DND-41 (cell line): ENCODE measurements at regions not wholly inside any gene's neighbourhood (a gene's known extent, or its start where the extent isn't known, plus 50 kb on each side); places are given as distances from the start of the nearest gene placed in this dataset.

Experiments
- EZH2 ChIP-seq: IDR thresholded peaks from 3 replicates; pipeline ENCODE4 v1.6.1; 2012; ENCODE audit warnings: borderline replicate concordance, low read depth, mild to moderate bottlenecking, moderate library complexity, low read length, inconsistent platforms; ENCODE audit not compliant: severe bottlenecking
- TF ChIP-seq, protein P1 (sequence below): IDR thresholded peaks from 2 replicates; pipeline ENCODE4 v1.5.1; 2012; ENCODE audit warnings: borderline replicate concordance, low read length, moderate library complexity, mild to moderate bottlenecking; ENCODE audit not compliant: poor library complexity, severe bottlenecking; ENCODE audit errors: extremely low read depth

DNA sequence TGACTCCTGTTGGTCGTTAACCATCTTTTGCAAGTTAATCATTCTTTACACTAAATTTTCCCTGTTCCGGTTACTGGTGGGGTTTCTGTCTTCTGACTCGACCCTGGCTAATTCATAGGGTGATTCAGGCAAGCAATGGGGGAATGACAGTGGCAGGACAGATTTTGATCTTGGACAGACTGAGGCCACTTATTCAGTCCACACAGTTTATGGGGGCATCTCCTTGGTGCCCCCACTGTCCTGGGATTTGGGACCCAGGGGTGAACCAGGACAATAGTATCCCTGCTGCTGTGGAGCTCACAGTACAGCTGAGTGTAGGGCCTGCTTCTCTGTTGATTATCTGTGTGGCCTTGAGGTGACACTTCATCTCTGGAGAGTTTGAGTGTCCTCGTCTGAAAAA is 540.4 kb downstream of the MATN1 start:
- TF ChIP-seq, protein P1, sequence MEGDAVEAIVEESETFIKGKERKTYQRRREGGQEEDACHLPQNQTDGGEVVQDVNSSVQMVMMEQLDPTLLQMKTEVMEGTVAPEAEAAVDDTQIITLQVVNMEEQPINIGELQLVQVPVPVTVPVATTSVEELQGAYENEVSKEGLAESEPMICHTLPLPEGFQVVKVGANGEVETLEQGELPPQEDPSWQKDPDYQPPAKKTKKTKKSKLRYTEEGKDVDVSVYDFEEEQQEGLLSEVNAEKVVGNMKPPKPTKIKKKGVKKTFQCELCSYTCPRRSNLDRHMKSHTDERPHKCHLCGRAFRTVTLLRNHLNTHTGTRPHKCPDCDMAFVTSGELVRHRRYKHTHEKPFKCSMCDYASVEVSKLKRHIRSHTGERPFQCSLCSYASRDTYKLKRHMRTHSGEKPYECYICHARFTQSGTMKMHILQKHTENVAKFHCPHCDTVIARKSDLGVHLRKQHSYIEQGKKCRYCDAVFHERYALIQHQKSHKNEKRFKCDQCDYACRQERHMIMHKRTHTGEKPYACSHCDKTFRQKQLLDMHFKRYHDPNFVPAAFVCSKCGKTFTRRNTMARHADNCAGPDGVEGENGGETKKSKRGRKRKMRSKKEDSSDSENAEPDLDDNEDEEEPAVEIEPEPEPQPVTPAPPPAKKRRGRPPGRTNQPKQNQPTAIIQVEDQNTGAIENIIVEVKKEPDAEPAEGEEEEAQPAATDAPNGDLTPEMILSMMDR = no peak
- TF ChIP-seq EZH2 = no peak
